ENCODE measurements at regions not wholly inside any gene's neighbourhood (a gene's known extent, or its start where the extent isn't known, plus 50 kb on each side); places are given as distances from the start of the nearest gene placed in this dataset.

DNA sequence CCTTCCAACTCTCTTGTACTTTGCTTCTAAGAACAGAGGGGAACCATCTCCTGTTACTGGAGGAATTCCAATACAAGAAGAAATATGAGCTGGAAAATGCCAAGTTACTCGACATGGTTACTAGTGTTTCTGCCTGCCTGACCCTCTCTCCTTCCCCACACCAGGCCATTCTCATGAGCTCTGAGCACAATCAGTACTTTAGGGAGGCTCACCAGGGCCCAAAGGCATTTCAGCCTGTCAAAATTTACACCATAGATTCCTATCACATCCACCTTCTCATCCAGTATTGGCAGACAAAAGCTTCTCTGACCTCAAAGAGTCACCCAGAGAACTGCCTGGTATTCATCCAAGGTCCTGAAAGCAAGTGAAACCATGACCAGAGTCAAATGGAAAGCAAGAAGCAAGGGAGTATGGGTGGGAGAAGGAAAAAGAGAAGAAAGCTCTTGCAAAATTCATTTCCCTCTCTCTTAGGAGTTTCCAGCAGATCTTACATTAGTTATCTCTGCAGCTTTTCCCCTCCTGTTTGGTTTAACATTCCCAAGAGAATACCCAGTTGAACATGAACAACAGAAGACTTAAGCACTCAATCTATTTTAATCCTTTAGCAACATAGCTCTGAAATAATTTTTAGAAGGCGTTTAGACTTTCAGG lies 58.7 kb upstream of the NCAM1 start:
- TF ChIP-seq, protein P1, sequence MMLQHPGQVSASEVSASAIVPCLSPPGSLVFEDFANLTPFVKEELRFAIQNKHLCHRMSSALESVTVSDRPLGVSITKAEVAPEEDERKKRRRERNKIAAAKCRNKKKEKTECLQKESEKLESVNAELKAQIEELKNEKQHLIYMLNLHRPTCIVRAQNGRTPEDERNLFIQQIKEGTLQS (IDR thresholded peaks at IDR 0.05), result no peak
- TF ChIP-seq RAD21 (IDR thresholded peaks at IDR 0.05) (no peak), SP1 (IDR thresholded peaks at IDR 0.05) (no peak), GABPA (IDR thresholded peaks at IDR 0.05 in 1 of 2, conservative IDR thresholded peaks at IDR 0.05 in 1 of 2) (no peak), TAF1 (conservative IDR thresholded peaks at IDR 0.05) (no peak)
- TF ChIP-seq, protein P2, sequence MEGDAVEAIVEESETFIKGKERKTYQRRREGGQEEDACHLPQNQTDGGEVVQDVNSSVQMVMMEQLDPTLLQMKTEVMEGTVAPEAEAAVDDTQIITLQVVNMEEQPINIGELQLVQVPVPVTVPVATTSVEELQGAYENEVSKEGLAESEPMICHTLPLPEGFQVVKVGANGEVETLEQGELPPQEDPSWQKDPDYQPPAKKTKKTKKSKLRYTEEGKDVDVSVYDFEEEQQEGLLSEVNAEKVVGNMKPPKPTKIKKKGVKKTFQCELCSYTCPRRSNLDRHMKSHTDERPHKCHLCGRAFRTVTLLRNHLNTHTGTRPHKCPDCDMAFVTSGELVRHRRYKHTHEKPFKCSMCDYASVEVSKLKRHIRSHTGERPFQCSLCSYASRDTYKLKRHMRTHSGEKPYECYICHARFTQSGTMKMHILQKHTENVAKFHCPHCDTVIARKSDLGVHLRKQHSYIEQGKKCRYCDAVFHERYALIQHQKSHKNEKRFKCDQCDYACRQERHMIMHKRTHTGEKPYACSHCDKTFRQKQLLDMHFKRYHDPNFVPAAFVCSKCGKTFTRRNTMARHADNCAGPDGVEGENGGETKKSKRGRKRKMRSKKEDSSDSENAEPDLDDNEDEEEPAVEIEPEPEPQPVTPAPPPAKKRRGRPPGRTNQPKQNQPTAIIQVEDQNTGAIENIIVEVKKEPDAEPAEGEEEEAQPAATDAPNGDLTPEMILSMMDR (IDR thresholded peaks at IDR 0.05; ENCODE audit: low read depth, low read length, missing input control), result no peak
- TF ChIP-seq, protein P3, sequence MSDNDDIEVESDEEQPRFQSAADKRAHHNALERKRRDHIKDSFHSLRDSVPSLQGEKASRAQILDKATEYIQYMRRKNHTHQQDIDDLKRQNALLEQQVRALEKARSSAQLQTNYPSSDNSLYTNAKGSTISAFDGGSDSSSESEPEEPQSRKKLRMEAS (IDR thresholded peaks at IDR 0.05), result no peak
- TF ChIP-seq, protein P4, sequence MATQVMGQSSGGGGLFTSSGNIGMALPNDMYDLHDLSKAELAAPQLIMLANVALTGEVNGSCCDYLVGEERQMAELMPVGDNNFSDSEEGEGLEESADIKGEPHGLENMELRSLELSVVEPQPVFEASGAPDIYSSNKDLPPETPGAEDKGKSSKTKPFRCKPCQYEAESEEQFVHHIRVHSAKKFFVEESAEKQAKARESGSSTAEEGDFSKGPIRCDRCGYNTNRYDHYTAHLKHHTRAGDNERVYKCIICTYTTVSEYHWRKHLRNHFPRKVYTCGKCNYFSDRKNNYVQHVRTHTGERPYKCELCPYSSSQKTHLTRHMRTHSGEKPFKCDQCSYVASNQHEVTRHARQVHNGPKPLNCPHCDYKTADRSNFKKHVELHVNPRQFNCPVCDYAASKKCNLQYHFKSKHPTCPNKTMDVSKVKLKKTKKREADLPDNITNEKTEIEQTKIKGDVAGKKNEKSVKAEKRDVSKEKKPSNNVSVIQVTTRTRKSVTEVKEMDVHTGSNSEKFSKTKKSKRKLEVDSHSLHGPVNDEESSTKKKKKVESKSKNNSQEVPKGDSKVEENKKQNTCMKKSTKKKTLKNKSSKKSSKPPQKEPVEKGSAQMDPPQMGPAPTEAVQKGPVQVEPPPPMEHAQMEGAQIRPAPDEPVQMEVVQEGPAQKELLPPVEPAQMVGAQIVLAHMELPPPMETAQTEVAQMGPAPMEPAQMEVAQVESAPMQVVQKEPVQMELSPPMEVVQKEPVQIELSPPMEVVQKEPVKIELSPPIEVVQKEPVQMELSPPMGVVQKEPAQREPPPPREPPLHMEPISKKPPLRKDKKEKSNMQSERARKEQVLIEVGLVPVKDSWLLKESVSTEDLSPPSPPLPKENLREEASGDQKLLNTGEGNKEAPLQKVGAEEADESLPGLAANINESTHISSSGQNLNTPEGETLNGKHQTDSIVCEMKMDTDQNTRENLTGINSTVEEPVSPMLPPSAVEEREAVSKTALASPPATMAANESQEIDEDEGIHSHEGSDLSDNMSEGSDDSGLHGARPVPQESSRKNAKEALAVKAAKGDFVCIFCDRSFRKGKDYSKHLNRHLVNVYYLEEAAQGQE (IDR thresholded peaks at IDR 0.05), result no peak

Data from liver (tissue), 3 donors.